ENCODE measurements at regions not wholly inside any gene's neighbourhood (a gene's known extent, or its start where the extent isn't known, plus 50 kb on each side); places are given as distances from the start of the nearest gene placed in this dataset.

DNA sequence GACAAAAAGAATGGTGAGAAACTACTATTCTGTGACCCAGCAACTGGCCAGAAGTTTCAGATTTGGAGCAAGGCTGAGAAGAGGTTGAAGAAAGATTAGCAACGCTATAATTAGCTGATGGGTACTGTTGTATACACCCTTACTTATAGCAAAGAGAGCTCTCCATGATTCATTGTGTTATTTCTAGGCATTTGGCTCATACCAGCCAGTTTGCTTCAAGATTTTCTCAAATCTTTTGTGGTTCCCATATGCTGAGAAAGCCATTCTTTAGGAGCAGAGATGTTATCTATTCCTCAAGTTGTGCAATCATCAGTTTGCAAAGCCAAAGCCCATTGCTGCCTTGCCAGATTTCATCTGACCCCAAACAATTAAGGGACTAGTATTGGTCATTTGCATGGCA is 179.4 kb downstream of the ETS1 start:
- DNase-seq = no peak

DNA sequence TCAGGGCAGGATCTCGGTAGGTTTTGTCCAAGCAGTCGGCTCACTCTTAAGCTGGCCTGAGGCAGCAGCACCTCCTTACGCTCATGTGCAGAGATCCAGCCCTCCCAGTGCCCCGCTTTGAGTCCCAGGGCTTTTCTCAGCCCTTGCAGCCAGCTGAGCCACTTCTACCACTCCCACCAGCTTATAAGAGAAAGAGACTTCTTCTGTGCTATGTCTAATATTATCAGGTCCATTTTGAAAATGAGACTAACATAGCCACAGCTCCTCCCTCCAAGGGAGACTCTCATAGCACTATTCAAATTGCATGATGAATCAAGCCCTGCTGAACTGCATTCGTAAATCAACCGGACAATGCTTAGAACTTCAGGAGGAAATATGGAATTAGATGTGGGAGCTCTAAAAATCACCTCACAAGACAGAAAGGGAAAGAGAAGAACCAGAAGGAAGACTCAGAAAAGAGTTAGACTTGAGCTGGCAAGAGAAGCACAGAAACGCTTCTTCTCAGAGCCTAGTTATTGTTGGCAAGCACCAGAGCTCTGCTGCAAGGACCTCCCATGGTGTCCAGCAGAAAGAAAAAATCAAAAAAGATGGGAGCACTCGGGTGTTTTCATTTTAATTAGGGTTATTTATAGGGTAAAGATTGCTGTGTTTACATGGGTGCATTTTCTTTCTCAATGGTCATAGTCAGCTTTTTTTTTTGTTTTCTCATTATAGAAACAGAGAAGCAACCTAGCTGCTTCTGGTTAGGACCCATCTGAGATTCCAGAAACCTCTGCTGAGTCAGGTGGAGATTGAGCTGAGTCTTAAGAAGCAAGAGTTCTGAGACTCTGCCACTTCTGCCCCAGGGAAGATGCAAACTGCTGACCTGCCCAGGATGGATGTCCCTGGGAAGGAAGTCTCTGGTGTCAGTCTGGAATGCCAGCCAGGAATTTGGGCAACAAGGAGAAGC is 181.4 kb downstream of the ETS1 start:
- no peak for DNase-seq

DNA sequence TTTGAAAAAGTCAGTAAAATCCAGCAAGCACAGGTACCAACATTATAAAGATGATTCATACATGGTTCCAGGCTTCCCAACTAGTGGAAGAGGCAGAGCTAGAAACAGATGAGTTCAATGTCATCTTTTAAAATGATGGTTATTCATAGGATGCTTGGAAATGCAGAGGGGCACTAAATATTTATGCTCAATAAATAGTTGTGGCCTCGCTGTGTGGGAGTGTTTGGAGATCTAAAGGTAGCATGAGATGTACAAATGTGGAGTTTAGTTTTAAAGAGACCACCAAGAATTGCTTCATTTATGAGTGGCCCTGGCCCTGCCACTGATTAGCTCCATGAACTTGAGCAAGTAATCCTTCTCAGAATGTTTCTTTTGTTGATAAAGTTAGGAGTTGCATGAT is 182.2 kb downstream of the ETS1 start:
- DNase-seq = no peak

DNA sequence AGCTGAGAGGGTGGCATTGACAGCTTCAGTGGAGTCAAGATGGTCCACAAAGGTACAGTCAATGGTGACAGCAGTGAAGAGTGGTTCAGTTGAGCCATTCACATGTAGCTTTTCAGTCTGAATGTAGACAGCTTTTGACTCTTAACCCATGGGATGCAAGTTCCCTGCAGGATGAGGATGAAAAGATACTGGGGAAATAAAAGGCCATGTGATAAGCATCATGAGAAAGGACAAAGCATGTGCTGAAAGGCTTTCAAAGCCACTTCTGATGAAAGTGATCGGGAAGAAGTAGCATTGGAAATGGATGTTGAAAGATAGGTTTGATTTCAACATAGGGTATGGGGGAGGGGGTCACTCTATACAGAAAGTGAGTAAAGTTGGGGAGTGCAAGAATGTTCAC is 182.9 kb downstream of the ETS1 start:
- no peak for DNase-seq

DNA sequence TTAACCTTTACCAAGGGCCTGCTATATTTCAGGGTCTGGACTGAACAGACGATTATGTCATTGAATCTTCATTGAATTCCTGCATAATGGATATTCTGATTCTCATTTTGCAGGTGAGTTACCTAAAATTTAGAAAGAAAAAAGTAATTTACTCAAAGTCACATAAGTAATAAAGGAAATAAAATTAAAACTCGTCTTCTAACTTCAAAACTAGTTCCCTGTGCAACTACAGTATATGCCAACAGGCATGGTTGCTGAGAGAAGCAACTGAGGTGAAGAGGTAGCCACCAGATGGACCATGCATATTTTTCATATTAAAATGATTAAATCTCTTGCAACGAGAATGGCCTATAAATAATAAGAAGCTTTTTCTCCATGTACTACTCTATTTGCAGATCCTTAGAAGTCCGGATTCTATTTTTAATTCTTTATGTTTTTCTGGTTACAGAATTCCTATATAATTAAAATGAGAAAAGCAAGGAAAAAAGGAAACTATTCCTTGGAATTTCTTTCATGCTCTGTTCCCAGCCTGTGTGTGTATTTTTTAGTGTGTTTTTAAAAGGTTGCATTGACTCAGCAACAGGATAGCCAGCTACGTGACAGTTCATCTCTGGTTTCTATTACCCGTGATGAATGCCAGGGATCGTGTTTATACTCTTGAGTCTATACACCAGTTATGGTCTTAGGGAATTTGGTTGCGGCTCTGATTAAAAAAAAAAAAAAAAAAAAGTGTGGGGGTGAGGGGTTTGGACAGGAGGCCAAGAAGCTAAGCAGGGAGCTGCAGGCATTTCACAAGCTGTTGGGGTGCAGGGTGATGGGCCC is 186.8 kb downstream of the ETS1 start:
- no peak for DNase-seq

DNA sequence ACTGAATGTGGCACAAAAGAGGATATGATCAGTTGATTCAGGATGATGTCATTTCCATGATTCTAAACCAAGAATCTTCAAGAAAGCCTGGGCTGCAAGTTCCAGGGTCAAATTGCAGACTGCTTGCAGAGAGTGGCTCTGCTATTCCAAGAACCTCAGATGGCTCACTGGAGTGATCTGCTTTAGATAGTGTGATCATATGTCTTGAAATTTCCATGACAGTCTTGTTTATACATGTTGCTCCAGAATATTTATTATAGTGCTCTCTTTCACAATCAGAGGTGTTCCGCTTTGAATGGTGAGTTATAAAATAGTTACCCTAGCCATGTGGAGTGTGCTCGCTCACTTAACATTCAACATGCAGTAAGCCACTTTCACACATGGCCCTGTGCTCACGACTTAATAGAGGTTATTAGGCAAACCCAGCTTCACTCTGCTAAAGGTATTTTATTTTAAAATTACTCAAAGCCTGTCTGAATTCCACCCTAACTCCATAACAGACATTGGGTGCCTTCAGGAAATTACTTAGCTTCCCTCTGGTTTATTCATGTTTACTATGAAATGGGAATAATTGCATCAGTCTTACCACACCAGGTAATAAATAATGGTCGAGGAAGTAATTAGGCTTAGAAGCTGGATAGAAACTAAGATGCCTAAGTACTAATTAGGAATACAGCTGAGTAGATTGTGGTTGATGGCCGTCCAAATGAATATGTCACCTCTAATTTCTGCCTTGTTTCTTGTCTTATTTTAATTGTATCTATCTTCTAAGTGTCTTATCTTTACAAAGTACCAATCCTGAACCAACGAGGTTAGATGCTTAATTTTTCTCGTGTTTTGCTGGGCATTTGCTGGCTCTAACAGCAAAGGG is 187.9 kb downstream of the ETS1 start:
- no peak for DNase-seq

DNA sequence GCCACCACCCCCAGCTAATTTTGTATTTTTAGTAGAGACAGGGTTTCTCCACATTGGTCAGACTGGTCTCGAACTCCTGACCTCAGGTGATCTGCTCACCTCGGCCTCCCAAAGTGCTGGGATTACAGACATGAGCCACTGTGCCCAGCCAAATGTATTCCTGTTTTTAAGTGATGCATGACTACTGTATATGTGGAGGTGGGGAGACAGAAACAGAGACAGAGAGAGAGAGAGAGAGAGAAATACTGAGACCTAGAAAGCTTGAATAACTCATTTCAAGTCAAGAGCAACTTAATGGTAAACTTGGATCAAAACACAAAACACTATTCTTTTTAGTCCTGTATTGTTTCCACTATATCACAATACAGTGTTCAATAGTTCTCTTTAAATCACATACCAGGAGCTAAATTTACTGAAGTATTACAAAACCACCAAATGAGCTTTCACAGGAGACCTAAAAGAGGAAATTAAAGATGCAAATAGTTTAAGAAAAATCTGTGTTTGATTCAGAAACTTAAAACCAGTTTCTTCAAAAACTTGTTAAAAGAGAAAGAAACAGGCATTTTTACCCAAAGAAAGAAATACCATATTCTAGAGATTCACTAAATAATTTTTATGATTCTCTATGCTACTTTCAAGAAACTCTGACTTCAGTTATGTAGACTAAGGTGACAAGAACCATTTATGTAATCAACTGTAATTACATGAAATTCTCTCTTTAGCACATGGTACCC is 188.7 kb downstream of the ETS1 start:
- no peak for DNase-seq

DNA sequence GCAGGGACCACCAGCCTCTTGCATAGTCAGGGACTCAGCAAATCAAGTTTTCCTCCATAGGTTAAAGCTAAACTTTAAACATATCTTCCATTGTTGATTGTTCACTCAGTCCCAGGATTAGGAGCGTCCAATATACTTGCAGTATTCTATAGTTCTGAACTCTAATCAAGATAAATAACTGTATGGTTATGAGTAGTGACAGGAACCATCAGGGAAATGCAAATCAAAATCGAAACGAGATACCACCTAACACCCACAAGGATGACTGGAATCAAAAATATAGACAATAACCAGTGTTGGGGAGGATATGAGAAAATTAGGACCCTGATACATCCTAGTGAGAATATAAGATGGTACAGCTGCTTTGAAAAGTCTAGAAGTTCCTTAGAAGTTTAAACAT is 190.0 kb downstream of the ETS1 start:
- no peak for DNase-seq

DNA sequence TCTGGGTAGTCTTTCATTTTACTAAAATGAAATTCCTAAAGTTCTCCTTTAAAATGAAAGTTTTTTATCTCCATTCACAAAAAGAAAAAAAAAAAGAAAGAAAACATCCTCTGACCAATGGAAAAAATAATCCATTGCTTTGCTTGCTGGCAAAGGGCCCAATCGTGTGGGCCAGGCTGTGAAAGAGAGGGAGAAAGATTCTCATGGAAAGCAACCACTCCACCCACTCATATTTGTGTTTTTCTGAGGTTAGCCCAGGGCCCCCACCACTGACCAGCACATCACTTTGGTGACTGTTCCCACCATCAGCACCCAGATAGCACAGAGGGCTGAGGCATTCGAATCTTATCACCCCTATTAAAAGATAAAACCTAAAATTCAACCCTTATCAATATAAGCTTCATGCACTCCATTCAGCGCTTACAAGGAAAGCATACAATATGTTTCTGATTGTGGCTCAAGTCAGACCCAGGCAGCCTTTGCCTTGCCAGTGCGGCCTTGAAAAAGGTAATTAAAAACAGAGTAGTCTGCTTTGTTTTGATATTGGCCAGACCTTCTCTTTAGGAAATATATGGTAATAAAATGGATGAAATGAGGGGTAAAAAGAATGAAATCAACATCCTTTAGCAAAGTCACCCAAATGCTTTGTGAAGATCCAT is 192.8 kb downstream of the ETS1 start:
- DNase-seq = no peak

DNA sequence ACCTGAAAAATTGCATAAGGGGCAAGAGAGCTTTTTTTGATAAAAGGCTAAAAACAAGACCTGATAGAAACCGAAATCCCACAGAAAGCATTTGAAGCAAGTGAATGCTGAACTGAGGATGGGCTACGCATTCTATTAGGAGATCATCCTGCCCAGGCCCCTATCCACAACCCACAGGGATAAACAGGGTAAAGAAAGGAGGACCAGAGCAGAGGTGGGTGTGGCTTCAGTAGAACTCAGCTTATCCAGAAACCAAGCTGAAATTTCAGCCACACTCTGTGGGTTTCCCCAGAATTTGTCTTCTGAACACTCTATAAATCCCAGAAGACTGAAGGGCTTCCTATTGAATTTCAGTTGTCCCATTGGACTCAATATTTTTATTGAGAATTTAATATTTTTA is 195.1 kb downstream of the ETS1 start:
- DNase-seq = no peak

DNA sequence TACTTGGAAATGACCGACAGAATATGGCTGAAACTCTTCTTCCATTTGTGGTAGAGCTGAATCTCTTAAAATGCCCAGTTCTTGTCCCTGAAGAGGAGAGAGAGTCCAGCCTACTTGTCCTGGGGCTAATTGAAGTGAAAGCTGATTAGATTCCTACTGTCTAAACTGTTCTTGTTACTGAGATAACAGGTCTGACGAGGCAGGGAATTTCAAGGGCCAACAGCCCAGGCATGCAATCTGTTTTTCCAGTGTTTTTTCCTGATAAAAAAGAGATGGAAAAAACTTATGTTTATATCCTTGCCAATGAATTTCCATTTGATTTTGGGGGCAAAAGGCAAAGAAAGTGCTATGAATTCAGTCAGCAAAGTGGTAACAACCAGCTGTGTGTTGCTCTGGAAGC is 195.5 kb downstream of the ETS1 start:
- DNase-seq = no peak

DNA sequence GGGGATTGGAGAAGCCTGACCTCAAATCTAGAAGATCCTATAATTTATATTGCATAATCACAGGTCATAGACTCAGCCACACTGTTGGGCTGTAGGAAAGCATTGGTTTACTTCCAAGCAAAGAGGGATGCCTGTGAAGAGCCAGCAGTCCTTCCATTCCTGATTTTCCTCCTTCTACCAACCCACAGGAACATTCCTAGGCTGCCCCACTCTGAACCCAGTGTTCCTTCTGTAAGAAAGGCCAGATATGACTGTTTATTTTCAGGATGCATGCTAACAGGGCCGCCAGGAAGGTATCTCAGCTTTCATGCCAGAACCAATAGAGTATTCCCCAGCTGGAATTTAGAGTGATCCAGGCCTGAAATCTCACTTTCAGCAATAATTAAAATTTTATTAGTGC is 197.1 kb downstream of the ETS1 start:
- no peak for DNase-seq

DNA sequence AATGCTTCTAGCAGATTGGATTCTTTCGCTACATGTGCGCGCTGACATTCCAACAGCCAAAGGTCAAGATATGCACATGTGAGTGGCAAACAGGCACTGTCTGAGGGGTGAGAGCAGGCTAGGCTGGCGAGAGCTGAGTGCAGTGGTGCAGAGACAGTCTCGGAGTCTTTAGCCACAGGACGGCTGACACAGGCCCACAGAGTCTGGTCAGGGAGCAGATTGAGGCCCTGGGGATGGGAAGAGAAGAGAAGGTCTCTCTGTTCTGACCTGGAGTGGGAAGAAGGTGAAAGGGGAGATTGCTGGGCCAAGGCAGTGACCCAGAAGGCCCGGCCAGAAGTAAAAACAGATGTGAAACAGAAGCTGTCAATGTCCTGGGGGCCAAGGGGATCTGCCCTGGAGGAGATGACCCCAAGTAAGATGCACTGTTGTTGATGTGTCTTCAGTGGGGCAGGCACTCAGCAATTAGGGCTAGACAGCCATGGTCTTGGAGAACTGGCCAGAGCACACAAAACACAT is 197.8 kb downstream of the ETS1 start:
- DNase-seq = no peak

DNA sequence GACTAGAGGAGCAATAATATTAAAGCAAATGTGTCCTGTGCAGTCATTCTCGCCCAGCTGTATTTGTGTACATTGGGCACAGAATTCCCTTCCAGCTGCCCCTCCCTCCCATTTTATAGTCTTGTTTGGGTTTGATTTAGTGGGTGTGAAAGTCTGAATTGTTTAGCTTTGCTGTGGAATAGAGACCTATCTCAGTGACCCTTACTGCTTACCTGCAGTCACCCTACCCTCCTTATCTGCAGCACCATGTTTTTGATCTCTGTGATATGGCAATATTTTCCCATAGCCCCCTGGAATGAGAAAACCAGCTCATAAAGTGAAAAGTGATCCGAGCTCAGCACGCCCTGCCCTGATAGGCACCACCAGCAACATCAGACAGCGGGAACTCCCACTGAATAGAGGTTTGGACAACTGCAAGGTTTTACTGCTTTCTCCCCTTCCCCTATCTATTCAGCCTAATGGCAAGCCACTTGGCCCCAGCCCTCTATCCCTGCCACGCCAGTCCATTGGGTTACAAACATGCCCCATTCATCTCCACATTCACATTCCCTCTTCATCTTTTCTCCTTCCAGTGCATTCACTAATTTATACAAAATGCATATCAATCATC is 199.0 kb downstream of the ETS1 start:
- no peak for DNase-seq

DNA sequence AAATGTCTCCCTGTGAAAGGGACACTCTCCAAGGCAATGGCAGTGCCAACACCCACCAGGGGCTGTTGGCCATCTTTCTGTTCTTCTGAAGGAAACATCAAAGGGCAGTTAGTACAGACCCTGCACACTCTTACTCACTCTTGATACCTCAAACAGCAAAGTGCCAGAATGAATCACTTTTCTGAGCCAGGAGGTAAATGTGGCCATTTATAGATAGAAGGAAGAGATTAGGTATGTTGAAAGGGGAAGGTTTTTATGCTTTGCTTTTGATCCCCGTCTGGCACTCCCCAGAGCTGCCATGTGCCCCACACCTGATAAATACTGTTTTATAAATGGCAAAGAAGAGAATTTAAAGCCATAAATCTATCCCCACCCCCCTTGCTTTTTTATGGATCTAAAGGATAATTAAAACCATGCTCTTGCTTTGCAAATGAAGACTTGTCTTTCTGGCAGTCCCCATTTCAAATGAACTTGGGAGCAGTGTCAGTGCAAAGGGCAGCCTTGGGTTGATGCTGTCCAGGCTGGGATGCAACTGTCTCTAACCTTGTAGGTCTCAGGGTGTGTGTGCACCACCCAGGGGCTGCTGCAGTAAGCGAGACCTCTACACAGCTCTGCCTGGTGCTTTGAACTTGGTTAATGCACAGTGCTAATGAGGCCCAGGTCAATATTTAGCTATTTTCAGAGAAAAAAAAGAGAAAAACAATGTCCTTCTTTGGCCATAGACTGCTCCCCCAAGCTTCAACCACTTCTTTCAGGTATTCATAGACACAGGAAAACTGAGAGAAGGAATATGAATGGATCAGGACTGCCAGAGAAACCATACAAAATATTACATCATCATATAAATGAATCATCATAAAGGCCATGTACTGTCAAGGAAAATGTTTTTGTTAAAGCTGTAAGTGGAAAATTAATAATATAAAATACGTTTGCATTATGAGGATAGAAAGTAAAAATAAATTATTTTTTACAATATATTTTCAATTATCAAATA is 207.5 kb downstream of the ETS1 start:
- DNase-seq = no peak

DNA sequence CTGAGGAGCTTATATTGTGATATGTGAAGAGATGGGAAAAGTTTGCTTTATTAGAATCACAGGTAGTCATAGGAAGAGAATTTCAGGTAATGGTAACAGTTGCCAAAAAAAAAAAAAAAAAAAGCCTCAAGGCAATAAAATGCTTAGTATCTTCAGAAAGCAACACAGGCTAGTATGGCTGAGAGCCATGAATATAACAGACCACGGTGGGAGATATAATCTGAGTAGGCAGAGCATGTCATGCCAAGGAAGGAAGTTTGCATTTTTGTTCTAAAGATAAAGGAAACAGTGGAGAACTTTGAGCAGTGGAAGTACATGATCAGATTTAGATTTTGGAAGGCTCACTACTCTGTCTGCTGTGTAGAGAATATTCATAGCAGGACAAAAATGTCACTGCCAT is 211.4 kb downstream of the ETS1 start:
- no peak for DNase-seq

DNA sequence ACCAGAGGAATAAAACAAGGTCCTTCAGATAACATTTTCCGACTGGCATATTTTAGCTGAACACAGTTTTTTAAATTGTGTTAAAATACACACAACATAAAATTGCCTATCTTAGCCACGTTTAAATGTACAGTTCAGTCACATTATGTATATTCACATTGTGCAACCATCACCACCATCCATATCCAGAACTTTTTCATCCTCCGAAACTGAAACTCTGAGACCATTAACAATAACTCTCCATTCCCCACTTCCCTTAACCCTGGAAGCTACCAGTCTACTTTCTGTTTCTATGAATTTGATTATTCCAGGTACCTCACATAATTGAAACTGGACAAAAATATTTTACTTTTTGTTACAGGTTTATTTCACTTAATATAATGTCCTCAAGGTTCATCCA is 213.3 kb downstream of the ETS1 start:
- no peak for DNase-seq

DNA sequence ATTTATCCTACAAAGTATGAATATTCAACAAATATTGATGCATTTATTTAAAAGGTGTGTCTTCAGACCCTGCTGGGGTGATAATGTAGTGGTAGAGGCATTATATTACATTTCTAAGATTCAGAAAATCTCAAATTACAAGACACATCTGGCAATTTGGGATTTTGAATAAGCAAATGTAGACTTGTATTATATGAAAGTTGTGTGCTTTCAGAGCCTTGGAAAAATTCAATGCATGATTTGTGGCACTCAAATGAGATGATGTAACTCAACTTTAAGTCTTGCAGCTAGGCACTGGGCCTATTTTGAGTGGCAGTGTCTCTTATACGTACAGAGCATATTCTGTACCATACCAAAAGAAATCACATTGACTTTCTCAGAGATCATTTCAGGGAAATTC is 214.4 kb downstream of the ETS1 start:
- DNase-seq = no peak

All from nucleus accumbens (tissue), 56 donors.